SK-N-SH treated with all-trans-retinoic acid at 6 μM for 48 hours (cell line): ENCODE measurements at regions not wholly inside any gene's neighbourhood (a gene's known extent, or its start where the extent isn't known, plus 50 kb on each side); places are given as distances from the start of the nearest gene placed in this dataset.

Experiments used
- ARNTL ChIP-seq: fragments of 450-650 bp; formaldehyde crosslinking; IDR thresholded peaks from 2 replicates; pipeline ENCODE4 v1.5.0; 2020; ENCODE audit warnings: low read depth, mild to moderate bottlenecking, moderate library complexity, borderline replicate concordance
- PPARA ChIP-seq: fragments of 250-450 bp; sonication (Bioruptor Pico); IDR thresholded peaks from 2 replicates; pipeline ENCODE4 v1.5.0; 2020; ENCODE audit warnings: mild to moderate bottlenecking, borderline replicate concordance
- ZNF8 ChIP-seq: fragments of 450-650 bp; formaldehyde crosslinking; IDR thresholded peaks from 2 replicates; pipeline ENCODE4 v1.5.0; 2020; ENCODE audit warnings: mild to moderate bottlenecking, moderate library complexity

DNA sequence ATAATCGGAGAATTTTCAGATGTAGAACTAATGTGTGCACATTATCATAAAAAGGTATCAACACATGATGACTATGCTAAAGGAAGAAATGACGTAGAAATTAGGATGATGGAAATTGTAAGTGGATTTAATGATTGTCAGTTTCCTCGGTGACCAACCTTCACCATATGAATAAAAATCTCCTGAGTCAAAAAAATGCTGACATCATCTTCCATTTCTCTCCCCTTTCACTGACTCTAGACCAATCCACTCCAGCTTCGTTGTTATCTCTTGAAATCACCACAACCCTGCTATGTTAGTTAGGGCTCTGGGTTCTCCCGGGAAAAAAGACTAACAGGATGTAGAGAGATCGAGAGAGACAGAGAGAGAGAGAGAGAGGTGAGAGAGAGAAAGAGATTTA lies 204.8 kb upstream of the KYNU start:
- no peak for TF ChIP-seq PPARA (CRISPR knock-in tag)
- no peak for TF ChIP-seq ARNTL (CRISPR knock-in tag)
- no peak for TF ChIP-seq ZNF8 (CRISPR knock-in tag)
